ENCODE measurements at regions not wholly inside any gene's neighbourhood (a gene's known extent, or its start where the extent isn't known, plus 50 kb on each side); places are given as distances from the start of the nearest gene placed in this dataset.

DNA sequence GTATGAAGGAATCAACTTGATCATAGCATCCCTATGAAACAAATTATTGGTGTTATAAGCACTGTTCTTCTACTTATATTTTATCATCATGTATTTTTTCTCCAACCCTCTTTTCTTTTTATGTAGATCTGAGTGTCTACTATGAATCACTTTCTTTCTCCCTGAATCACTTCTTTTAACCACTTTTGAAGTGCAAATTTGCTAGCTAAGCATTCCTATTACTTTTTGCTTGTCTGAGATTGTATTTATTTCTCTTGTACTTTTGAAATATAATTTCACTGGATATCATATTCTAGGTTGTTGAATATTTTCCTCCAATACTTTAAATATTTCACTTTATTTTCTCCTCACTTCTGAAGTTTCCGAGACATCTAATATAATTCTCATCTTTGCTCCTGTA lies 1282.3 kb upstream of the FLRT2 start:
- CTCF ChIA-PET, result interaction anchor here (0.7 kb wide), 1 partner anchor 135 kb away, joined by 4 read pairs; no protein-coding TSS in a partner anchor
- H3K27ac ChIP-seq (ENCODE audit: extremely low read depth, low read depth, low read length), result no peak overlapping the region
- H3K4me1 ChIP-seq (ENCODE audit: control insufficient read depth, insufficient read depth, low read length), result no peaks in the 10 kb centered on the region
- no peak overlapping the region for H3K4me3 ChIP-seq (ENCODE audit: low read depth, low read length)
- TF ChIP-seq, protein P1, sequence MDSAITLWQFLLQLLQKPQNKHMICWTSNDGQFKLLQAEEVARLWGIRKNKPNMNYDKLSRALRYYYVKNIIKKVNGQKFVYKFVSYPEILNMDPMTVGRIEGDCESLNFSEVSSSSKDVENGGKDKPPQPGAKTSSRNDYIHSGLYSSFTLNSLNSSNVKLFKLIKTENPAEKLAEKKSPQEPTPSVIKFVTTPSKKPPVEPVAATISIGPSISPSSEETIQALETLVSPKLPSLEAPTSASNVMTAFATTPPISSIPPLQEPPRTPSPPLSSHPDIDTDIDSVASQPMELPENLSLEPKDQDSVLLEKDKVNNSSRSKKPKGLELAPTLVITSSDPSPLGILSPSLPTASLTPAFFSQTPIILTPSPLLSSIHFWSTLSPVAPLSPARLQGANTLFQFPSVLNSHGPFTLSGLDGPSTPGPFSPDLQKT (IDR thresholded peaks at IDR 0.05; ENCODE audit: borderline replicate concordance, low read depth, low read length), result no peak
- no peak for TF ChIP-seq ZNF837 (tag by site-specific recombination; IDR thresholded peaks at IDR 0.05)
- no peaks in the 10 kb centered on the region for H3K36me3 ChIP-seq (ENCODE audit: control insufficient read depth in 2 of 2, insufficient read depth in 1 of 2, low read length in 2 of 2)
- H3K9me3 ChIP-seq (ENCODE audit: control insufficient read depth, insufficient read depth, low read depth, low read length), result no peaks in the 10 kb centered on the region
- POLR2A ChIA-PET, result no interaction called here

DNA sequence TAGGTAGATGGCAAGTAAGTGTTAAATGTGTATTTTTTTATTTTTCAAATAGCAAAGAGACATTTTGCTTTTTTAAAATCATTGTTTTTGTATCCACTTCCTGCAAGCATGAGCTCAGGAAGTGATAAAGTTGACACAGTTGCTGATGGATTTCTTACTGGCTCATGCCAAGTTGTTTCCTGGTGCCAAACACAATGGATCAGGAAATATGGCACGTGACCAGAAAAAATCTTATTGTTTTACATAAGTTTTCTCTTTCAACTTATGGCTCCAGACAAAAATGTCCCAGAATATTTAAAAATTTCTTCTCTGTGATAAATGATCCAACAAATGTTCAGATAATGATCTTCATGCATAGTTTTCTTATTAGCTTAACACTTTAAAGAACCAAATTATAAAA lies 1279.1 kb upstream of the FLRT2 start:
- TF ChIP-seq ZNF350 (tag by site-specific recombination; IDR thresholded peaks at IDR 0.05) (no peak), ZNF169 (tag by site-specific recombination; IDR thresholded peaks at IDR 0.05) (no peak), ZNF600 (tag by site-specific recombination; IDR thresholded peaks at IDR 0.05) (no peak), ZNF23 (tag by site-specific recombination; IDR thresholded peaks at IDR 0.05; ENCODE audit: borderline replicate concordance) (no peak), YY1 (tag by site-specific recombination; IDR thresholded peaks at IDR 0.05) (no peak), ZNF211 (tag by site-specific recombination; IDR thresholded peaks at IDR 0.05; ENCODE audit: low read depth) (no peak), ZNF785 (tag by site-specific recombination; IDR thresholded peaks at IDR 0.05) (no peak), ZNF157 (tag by site-specific recombination; IDR thresholded peaks at IDR 0.05) (no peak), ZNF366 (tag by site-specific recombination; conservative IDR thresholded peaks at IDR 0.05) (no peak), ZIC2 (tag by site-specific recombination; IDR thresholded peaks at IDR 0.05) (no peak), ZNF138 (tag by site-specific recombination; IDR thresholded peaks at IDR 0.05; ENCODE audit: borderline replicate concordance) (no peak), ZNF664 (tag by site-specific recombination; IDR thresholded peaks at IDR 0.05) (no peak), ZNF184 (tag by site-specific recombination; IDR thresholded peaks at IDR 0.05) (no peak), ZNF626 (tag by site-specific recombination; IDR thresholded peaks at IDR 0.05) (no peak)
- TF ChIP-seq, protein P2, sequence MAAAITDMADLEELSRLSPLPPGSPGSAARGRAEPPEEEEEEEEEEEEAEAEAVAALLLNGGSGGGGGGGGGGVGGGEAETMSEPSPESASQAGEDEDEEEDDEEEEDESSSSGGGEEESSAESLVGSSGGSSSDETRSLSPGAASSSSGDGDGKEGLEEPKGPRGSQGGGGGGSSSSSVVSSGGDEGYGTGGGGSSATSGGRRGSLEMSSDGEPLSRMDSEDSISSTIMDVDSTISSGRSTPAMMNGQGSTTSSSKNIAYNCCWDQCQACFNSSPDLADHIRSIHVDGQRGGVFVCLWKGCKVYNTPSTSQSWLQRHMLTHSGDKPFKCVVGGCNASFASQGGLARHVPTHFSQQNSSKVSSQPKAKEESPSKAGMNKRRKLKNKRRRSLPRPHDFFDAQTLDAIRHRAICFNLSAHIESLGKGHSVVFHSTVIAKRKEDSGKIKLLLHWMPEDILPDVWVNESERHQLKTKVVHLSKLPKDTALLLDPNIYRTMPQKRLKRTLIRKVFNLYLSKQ (tag by site-specific recombination; IDR thresholded peaks at IDR 0.05; ENCODE audit: borderline replicate concordance), result no peak
- TF ChIP-seq, protein P3, sequence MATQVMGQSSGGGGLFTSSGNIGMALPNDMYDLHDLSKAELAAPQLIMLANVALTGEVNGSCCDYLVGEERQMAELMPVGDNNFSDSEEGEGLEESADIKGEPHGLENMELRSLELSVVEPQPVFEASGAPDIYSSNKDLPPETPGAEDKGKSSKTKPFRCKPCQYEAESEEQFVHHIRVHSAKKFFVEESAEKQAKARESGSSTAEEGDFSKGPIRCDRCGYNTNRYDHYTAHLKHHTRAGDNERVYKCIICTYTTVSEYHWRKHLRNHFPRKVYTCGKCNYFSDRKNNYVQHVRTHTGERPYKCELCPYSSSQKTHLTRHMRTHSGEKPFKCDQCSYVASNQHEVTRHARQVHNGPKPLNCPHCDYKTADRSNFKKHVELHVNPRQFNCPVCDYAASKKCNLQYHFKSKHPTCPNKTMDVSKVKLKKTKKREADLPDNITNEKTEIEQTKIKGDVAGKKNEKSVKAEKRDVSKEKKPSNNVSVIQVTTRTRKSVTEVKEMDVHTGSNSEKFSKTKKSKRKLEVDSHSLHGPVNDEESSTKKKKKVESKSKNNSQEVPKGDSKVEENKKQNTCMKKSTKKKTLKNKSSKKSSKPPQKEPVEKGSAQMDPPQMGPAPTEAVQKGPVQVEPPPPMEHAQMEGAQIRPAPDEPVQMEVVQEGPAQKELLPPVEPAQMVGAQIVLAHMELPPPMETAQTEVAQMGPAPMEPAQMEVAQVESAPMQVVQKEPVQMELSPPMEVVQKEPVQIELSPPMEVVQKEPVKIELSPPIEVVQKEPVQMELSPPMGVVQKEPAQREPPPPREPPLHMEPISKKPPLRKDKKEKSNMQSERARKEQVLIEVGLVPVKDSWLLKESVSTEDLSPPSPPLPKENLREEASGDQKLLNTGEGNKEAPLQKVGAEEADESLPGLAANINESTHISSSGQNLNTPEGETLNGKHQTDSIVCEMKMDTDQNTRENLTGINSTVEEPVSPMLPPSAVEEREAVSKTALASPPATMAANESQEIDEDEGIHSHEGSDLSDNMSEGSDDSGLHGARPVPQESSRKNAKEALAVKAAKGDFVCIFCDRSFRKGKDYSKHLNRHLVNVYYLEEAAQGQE (tag by site-specific recombination; IDR thresholded peaks at IDR 0.05), result no peak
- Histone ChIP-seq H3K9me3 (ENCODE audit: control insufficient read depth, insufficient read depth, low read depth, low read length) (no peaks in the 10 kb centered on the region), H3K36me3 (ENCODE audit: control insufficient read depth in 2 of 2, insufficient read depth in 1 of 2, low read length in 2 of 2) (no peaks in the 10 kb centered on the region), H3K4me1 (ENCODE audit: control insufficient read depth, insufficient read depth, low read length) (no peaks in the 10 kb centered on the region), H3K27ac (ENCODE audit: extremely low read depth, low read depth, low read length) (no peak overlapping the region), H3K4me3 (ENCODE audit: low read depth, low read length) (no peak overlapping the region)
- ChIA-PET CTCF (no interaction called here), POLR2A (no interaction called here)
